Neural cell (in vitro differentiated cells): ENCODE measurements at regions not wholly inside any gene's neighbourhood (a gene's known extent, or its start where the extent isn't known, plus 50 kb on each side); places are given as distances from the start of the nearest gene placed in this dataset.

Source experiments
- H2AFZ ChIP-seq: fragments of 200-600, 300-800 bp; sonication (generic), shearing (Covaris generic); 2 replicates; pipeline ENCODE4 v1.6.0; 2014; ENCODE audit warnings: low read depth, mild to moderate bottlenecking, antibody characterized with exemption, low read length, moderate library complexity
- H3F3A ChIP-seq: fragments of 200-600 bp; shearing (Covaris generic); 2 replicates; pipeline ENCODE4 v1.6.1; 2016; ENCODE audit warnings: mild to moderate bottlenecking, moderate library complexity, mixed read lengths, antibody characterized with exemption, low read length; ENCODE audit not compliant: insufficient read depth, poor library complexity, severe bottlenecking
- H3K27ac ChIP-seq: fragments of 200-600, 300-800 bp; sonication (generic), shearing (Covaris generic); 2 replicates; pipeline ENCODE4 v1.5.1; 2014; ENCODE audit warnings: mild to moderate bottlenecking, low read length, moderate library complexity
- H3K27me3 ChIP-seq: fragments of 300-800, 200-600 bp; sonication (generic), shearing (Covaris generic); 2 replicates; pipeline ENCODE4 v1.6.0; 2014; ENCODE audit warnings: mild to moderate bottlenecking, low read depth, low read length, moderate library complexity; ENCODE audit not compliant: insufficient read depth
- H3K36me3 ChIP-seq: fragments of 300-800, 200-600 bp; sonication (generic), shearing (Covaris generic); 2 replicates; pipeline ENCODE4 v1.5.1; 2014; ENCODE audit warnings: mild to moderate bottlenecking, antibody characterized with exemption, low read length, moderate library complexity; ENCODE audit not compliant: insufficient read depth
- H3K4me2 ChIP-seq: fragments of 300-800, 200-600 bp; sonication (generic), shearing (Covaris generic); 2 replicates; pipeline ENCODE4 v1.6.0; 2014; ENCODE audit warnings: mild to moderate bottlenecking, low read length
- H3K4me3 ChIP-seq: fragments of 300-800, 200-600 bp; sonication (generic), shearing (Covaris generic); 2 replicates; pipeline ENCODE4 v1.5.1; 2014; ENCODE audit warnings: mild to moderate bottlenecking, low read length, moderate library complexity
- H3K79me2 ChIP-seq: fragments of 200-600 bp; shearing (Covaris generic); replicated peaks from 2 replicates; pipeline ENCODE4 v1.6.0; 2014; ENCODE audit warnings: mild to moderate bottlenecking, low read length, moderate library complexity; ENCODE audit not compliant: insufficient read depth
- H3K9ac ChIP-seq: fragments of 300-800, 200-600 bp; sonication (generic), shearing (Covaris generic); 2 replicates; pipeline ENCODE4 v1.6.1; 2016; ENCODE audit warnings: mild to moderate bottlenecking, low read length, mixed read lengths
- H3K9me2 ChIP-seq: fragments of 200-600 bp; shearing (Covaris generic); 2 replicates; pipeline ENCODE4 v1.6.1; 2016; ENCODE audit warnings: mild to moderate bottlenecking, low read length, mixed read lengths; ENCODE audit not compliant: insufficient read depth
- H3K9me3 ChIP-seq: fragments of 200-600, 300-800 bp; sonication (generic), shearing (Covaris generic); 2 replicates; pipeline ENCODE4 v1.6.1; 2016; ENCODE audit warnings: mild to moderate bottlenecking, mixed run types, low read length, moderate library complexity, mixed read lengths
- H4K20me1 ChIP-seq: fragments of 200-600 bp; shearing (Covaris generic); 2 replicates; pipeline ENCODE4 v1.6.1; 2016; ENCODE audit warnings: mild to moderate bottlenecking, mixed run types; ENCODE audit not compliant: insufficient read depth
- CTCF ChIP-seq: fragments of 450-650 bp; IDR thresholded peaks from 2 replicates; pipeline ENCODE4 v1.5.1; 2014; ENCODE audit warnings: antibody characterized with exemption, mild to moderate bottlenecking, moderate library complexity; ENCODE audit not compliant: poor library complexity, severe bottlenecking
- EP300 ChIP-seq: fragments of 450-650 bp; conservative IDR thresholded peaks from 2 replicates; pipeline ENCODE4 v1.6.1; 2014; ENCODE audit warnings: antibody characterized with exemption, mild to moderate bottlenecking, moderate library complexity; ENCODE audit not compliant: poor library complexity, severe bottlenecking
- EZH2 ChIP-seq: fragments of 200-600, 300-800 bp; shearing (Covaris generic), sonication (generic); IDR thresholded peaks from 2 replicates; pipeline ENCODE4 v1.6.1; 2014; ENCODE audit warnings: antibody characterized with exemption, low read length, borderline replicate concordance, mild to moderate bottlenecking; ENCODE audit not compliant: insufficient read depth, poor library complexity, severe bottlenecking
- MXI1 ChIP-seq: fragments of 450-650 bp; conservative IDR thresholded peaks from 2 replicates; pipeline ENCODE4 v1.6.1; 2014; ENCODE audit warnings: antibody characterized with exemption, mild to moderate bottlenecking; ENCODE audit not compliant: poor library complexity, severe bottlenecking
- POLR2AphosphoS5 ChIP-seq: IDR thresholded peaks from 2 replicates; pipeline ENCODE4 v1.6.1; 2012
- RAD21 ChIP-seq: fragments of 450-650 bp; conservative IDR thresholded peaks from 2 replicates; pipeline ENCODE4 v1.6.1; 2014; ENCODE audit warnings: antibody characterized with exemption, mild to moderate bottlenecking, moderate library complexity
- REST ChIP-seq: IDR thresholded peaks from 2 replicates; pipeline ENCODE4 v1.6.1; 2012; ENCODE audit warnings: borderline replicate concordance
- SMC3 ChIP-seq: fragments of 450-650 bp; conservative IDR thresholded peaks from 2 replicates; pipeline ENCODE4 v1.6.1; 2014; ENCODE audit warnings: antibody characterized with exemption, mild to moderate bottlenecking, moderate library complexity; ENCODE audit not compliant: poor library complexity
- TAF1 ChIP-seq: IDR thresholded peaks from 2 replicates; pipeline ENCODE4 v1.6.1; 2012; ENCODE audit warnings: low read depth

- Histone ChIP-seq H3K36me3 (no peaks in the 10 kb centered on the region), H3K9ac (no peak overlapping the region), H3K9me3 (no peaks in the 10 kb centered on the region), H3K4me2 (no peak overlapping the region), H3K4me3 (no peak overlapping the region), H3F3A (no peaks in the 10 kb centered on the region), H3K9me2 (no peaks in the 10 kb centered on the region), H3K27me3 (no peaks in the 10 kb centered on the region), H2AFZ (no peak overlapping the region), H3K79me2 (no peaks in the 10 kb centered on the region), H3K27ac (no peak overlapping the region), H4K20me1 (no peaks in the 10 kb centered on the region)
- TF ChIP-seq MXI1 (no peak), SMC3 (no peak), CTCF (no peak), EZH2 (no peak), REST (no peak), TAF1 (no peak), RAD21 (no peak)
Measured at GRCh38 chr7:28315565-28316410, 96.5 kb upstream of the CREB5 start.

GRCh38 chr7:28316489-28316888 lies 95.8 kb upstream of the CREB5 start:
- Histone ChIP-seq H3K4me2 (no peak overlapping the region), H3K27me3 (no peaks in the 10 kb centered on the region), H4K20me1 (no peaks in the 10 kb centered on the region), H3K4me3 (no peak overlapping the region), H3K9me2 (no peaks in the 10 kb centered on the region), H2AFZ (no peak overlapping the region), H3K9ac (no peak overlapping the region), H3K36me3 (no peaks in the 10 kb centered on the region), H3K9me3 (no peaks in the 10 kb centered on the region), H3F3A (no peaks in the 10 kb centered on the region), H3K27ac (no peak overlapping the region), H3K79me2 (no peaks in the 10 kb centered on the region)
- TF ChIP-seq SMC3: no peak
- no peak for TF ChIP-seq CTCF
- no peak for TF ChIP-seq EZH2
- TF ChIP-seq MXI1: no peak
- no peak for TF ChIP-seq TAF1
- TF ChIP-seq REST: no peak
- TF ChIP-seq EP300: no peak
- TF ChIP-seq RAD21: no peak
- no peak for TF ChIP-seq POLR2AphosphoS5
